Colon (tissue), 2 donors: ENCODE measurements at regions not wholly inside any gene's neighbourhood (a gene's known extent, or its start where the extent isn't known, plus 50 kb on each side); places are given as distances from the start of the nearest gene placed in this dataset.

Source experiments
- FAIRE-seq: peaks from 2 replicates; lab custom pipeline; 2012; peaks lifted over from hg19 to GRCh38; lab: Jason Lieb, UNC
- donor health status: control.
- donor health status: control.

GRCh38 chr6:156564127-156564806 lies 212.9 kb upstream of the ARID1B start:
- no peak for FAIRE-seq

DNA sequence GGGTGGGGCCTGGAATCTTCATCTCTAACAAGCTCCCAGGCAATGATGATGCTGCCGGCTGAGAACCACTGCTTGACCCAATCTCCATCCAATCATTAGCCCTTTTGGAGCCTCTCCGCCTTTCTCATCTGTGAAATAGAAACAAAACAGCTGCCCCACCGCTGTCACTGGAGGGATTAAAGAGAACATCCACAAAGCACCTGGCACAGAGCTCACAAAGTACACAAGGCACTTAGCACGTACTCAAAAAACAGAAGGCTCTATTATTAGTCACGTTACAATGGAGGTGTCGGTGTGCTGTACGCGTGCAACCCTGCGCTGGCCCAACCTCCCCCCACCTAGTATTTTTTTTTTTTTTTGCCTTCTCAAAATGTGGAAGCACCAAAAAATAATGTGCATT lies 213.5 kb upstream of the ARID1B start:
- no peak for FAIRE-seq

- FAIRE-seq: no peak
Observed at GRCh38 chr6:156562636-156563035, 214.5 kb upstream of the ARID1B start.

DNA sequence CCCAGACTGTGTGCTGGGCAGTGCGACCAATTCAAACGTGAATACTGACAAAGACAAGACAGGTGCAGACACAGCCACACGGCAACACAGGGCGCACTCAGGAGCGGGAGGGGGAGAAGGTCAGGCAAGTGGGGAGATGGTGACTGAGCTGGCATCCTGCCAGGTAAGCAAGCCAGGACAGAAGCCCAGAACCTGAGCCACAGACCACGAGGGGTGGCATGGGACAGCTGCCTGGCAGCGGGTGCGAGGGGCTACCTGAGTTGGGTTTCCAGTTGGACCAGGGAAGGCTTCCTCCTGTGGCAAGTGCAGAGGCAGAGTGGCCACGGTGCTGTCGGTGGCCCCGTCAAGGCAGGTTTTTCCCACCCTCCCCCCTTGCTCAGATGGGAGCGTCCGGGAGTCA lies 215.2 kb upstream of the ARID1B start:
- FAIRE-seq: no peak

DNA sequence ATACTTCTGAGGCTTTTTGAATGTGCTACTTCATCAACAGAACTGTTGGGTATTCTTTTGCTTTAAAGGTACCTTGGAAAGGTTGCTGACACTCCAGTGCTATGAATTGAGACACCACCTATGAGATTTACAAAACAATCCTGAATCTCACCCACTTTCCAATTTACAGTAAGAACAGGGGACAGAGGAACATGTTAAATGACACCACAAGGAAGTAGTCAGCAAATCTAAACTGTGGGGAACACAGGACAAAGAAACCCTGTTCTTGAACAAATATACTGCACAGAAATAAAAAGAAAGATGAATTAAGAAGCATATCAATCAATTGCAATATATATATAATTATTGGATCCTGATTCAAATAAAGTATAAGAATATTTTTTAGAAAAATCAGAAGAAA lies 216.7 kb upstream of the ARID1B start:
- no peak for FAIRE-seq

DNA sequence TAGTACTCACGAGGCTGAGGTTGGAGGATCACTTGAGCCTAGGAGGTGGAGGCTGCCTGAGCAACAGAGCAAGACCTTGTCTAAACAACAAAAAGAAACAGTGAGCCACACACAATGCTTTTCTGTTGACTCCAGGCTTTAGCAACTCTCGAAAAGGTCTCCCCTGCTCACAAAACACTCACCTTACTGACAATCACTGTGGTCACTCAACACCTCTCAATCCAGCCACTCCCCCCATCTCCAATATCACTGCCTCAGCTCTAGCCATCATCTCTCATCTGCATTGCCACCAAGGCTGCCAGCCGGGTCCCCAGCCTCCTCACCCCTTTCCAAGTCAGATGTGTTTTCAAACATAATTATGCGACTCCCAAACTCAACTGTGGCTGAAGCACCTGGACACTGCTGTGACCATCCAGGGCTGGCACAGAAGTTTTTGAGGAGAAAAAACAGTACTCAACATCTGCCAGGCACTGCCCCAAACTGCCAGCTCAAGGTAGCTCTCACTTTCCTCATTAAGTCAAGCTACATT lies 218.0 kb upstream of the ARID1B start:
- no peak for FAIRE-seq

- no peak for FAIRE-seq
Observed at GRCh38 chr6:156557911-156558259, 219.3 kb upstream of the ARID1B start.

GRCh38 chr6:156557251-156557910 lies 219.8 kb upstream of the ARID1B start:
- no peak for FAIRE-seq

DNA sequence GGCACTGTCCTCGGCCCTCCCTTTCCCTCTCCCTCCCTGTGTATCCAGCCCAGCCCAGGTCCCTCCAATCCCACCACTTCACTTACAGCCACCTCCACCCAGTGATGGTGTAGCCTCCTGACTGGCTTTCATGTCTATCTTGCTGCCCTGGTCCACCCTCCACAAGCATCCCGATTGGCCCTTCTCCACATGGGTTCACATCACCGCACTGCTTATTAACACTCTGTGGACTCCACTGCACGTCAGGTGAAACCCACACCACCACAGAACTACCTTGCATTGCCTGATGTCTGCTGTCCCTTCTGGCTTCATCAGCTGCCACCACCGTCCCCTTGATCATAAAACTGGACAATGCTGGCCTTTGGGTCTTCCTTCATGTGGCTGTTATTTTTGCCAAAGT lies 220.4 kb upstream of the ARID1B start:
- no peak for FAIRE-seq

DNA sequence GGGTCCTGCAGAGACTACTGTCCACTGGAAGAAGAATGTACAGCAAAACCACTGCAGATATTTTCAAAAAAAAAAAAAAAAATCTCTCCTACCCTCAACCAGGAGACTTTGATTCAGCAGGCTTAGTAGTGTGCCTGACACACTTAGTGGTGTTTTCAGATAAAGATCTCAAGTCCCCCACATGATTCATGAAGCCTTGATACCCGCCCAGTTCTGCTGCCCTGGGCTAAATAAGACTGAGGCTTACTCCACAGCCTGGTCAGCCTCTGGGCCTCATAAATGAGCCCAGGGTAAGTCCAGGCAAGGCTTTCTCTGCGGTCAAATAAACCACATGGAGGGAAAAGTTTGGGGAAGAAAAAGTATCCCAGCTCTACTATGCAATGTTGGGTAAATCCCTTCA lies 222.1 kb upstream of the ARID1B start:
- FAIRE-seq: no peak

DNA sequence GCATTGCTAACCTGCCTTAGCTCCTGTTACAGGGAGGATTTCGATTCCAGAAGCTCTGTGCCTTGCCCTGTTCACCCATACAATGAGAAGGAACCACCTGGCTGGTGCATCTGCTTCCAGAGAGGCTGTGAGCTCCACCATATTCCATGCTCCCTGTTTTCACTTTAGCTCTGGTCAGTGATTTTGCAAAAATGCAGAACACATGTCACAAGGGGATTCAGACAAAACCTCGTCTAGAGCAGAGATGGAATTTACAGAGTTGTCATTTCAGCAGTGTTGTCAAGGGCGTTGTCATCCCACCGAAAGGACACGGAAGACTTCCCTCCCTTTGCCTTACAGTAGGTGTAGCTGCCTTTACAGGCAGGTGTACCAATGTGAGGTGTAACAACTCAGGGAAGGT lies 223.0 kb upstream of the ARID1B start:
- no peak for FAIRE-seq

GRCh38 chr6:156552849-156553248 lies 224.3 kb upstream of the ARID1B start:
- no peak for FAIRE-seq

GRCh38 chr6:156550949-156551348 lies 226.2 kb upstream of the ARID1B start:
- no peak for FAIRE-seq

GRCh38 chr6:156545931-156546330 lies 231.2 kb upstream of the ARID1B start:
- no peak for FAIRE-seq

- no peak for FAIRE-seq
Observed at GRCh38 chr6:156545021-156545420, 232.2 kb upstream of the ARID1B start.

DNA sequence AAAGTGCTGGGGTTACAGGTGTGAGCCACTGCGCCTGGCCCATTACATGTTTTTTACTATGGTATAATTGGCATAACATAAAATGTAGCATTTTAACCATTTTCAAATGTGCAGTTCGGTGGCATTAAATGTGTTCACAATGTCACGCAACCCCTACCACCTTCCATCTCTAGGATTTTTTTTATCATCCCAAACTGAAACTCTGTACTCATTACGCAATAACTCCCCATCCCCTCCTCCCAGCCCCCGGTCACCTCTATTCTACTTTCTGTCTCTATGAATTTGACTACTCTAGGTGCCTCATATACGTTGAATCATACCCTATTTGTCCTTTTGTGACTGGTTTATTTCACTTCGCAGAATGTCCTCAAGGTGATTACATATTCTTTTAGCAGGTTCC lies 233.1 kb upstream of the ARID1B start:
- no peak for FAIRE-seq

DNA sequence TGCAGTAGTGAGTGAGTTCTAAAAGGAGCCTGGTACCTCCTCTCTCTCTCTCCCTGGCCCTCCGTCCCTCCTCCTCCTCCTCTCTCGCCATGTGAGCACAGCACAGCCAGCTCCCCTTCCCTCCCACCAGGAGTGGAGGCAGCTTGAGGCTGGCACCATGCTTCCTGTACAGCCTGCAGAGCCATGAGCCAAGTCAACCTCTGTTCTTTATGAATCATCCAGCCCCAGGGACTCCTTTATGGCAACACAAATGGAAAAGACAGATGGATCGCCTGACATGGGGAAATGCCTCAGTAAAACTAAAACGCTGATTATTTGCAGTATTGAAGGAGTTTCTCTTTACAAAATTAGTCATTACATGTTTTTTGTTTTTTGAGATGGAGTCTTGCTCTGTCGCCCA lies 233.7 kb upstream of the ARID1B start:
- no peak for FAIRE-seq

DNA sequence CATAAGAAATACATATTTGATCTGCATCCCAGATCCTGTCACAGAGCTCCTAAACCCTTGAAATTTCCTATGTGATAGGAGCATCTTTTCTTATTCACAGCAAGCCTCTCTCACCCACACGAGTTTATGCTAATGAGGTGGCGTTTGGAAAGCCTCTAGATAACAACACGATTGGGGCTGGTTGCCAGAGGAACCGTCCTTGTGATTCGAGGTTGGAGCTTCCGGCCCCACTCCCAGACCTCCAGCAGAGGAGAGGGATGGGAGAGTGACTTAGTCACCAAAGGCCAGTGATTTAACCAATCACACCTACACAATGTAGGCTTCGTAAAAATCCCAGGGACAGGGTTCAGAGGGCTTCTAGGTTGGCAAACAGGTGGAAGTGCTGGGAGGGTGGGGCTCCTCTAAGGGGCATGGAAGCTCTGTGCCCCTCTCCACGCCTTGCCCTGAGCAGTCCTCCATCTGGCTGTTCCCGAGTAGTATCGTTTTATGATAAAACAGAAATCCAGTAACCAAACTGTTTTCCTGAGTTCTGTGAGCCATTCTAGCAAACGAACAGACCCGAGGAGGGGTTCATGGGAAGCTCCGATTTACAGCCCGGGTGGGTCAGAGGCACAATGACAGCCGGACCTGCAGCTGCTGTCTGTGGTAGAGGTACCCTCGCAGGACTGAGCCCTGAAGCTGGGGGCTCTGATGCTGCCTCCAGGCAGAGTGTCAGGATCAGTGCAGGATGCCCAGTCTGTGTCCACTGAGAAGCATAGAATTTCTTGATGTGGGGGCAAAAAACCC lies 238.1 kb upstream of the ARID1B start:
- no peak for FAIRE-seq

GRCh38 chr6:156534594-156534993 lies 242.6 kb upstream of the ARID1B start:
- no peak for FAIRE-seq

DNA sequence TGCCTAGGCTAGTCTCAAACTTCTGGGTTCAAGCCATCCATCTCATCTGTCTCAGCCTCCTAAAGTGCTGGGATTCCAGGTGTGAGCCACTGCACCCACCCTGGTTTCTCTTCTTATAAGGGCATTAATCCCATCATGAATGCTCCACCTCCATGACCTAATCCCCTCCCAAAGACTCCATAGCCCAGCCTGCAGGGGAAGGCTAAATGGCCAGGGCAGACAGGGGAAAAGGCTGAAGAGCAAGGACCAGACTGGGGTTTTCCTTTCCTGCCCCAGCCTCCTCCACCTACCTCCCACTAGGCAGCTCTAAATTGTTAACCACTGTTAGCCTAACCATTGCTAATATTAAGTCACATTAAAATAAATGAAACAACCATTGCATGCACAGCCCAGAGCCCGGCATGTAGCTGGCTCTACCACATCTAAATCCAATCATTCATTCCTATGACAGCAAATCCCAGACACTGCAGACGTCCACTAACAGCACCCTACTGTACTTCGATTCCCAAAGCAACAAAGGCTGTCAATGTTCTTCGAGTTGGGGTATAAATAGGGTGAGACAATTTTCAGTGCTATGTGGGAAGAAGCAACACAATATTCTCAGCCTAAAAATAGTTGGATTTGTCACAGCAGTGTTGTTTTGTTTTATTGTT lies 243.2 kb upstream of the ARID1B start:
- no peak for FAIRE-seq

GRCh38 chr6:156526081-156526480 lies 251.1 kb upstream of the ARID1B start:
- no peak for FAIRE-seq

DNA sequence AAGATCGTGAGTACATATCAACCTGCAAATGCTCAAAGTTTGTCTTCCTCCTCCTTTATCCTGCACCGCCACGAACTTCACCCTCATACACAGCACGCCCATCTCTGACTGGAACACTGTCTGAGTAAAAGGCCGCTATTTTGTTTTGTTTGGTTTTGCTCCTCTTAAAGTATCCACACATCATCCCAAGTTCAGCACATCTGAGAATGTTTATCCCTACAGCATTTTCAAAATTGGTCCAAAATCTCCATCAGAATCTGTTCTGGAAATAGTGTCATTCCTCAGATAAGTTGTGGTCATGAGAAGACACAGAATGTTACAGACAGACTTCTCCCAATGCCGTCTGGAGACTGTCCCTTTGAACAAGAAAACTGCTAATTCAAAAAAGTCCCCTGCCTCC lies 251.6 kb upstream of the ARID1B start:
- FAIRE-seq: no peak

DNA sequence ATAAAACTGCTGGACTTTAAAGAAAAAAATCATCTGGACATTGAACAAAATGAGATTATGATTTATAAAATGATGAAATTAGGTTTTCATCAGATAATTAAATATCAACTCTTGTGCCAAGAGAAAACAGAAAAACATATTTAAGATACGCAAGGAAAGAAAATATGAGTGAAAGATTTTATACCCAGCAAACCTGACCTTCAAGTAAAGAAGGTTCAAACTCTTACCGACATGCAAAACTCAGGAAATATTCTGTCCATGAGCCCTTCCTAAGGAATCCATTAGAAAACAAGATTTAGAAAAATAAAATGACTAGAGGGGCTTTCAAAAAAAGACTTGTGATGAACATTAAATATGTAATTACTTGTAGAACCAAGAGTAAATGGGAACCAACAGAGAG lies 257.2 kb upstream of the ARID1B start:
- no peak for FAIRE-seq
